Smooth muscle cell (in vitro differentiated cells): ENCODE measurements at regions not wholly inside any gene's neighbourhood (a gene's known extent, or its start where the extent isn't known, plus 50 kb on each side); places are given as distances from the start of the nearest gene placed in this dataset.

Experiments
- DNase-seq: peaks from one replicate; lab custom pipeline; 2025; ENCODE audit not compliant: unreplicated experiment; lab: John Stamatoyannopoulos, UW
- H2AFZ ChIP-seq: fragments of 200-600 bp; sonication (generic); 2 replicates; pipeline ENCODE4 v1.6.0; 2016; ENCODE audit warnings: antibody characterized with exemption, low read depth, mild to moderate bottlenecking
- H3F3A ChIP-seq: fragments of 200-600 bp; sonication (generic); 2 replicates; pipeline ENCODE4 v1.6.0; 2017; ENCODE audit warnings: antibody characterized with exemption, low read depth
- H3K27ac ChIP-seq: fragments of 200-600 bp; sonication (generic); 2 replicates; pipeline ENCODE4 v1.5.1; 2016; ENCODE audit warnings: low read depth, mild to moderate bottlenecking
- H3K27me3 ChIP-seq: fragments of 200-600 bp; sonication (generic); 2 replicates; pipeline ENCODE4 v1.6.1; 2016; ENCODE audit warnings: low read depth, mild to moderate bottlenecking
- H3K36me3 ChIP-seq: fragments of 200-600 bp; sonication (generic); 2 replicates; pipeline ENCODE4 v1.5.1; 2016; ENCODE audit warnings: low read depth
- H3K4me1 ChIP-seq: fragments of 200-600 bp; sonication (generic); 2 replicates; pipeline ENCODE4 v1.5.1; 2016; ENCODE audit warnings: low read depth
- H3K4me2 ChIP-seq: fragments of 200-600 bp; sonication (generic); 2 replicates; pipeline ENCODE4 v1.6.0; 2016; ENCODE audit warnings: mild to moderate bottlenecking
- H3K4me3 ChIP-seq: fragments of 200-600 bp; sonication (generic); 2 replicates; pipeline ENCODE4 v1.5.1; 2016; ENCODE audit warnings: mild to moderate bottlenecking
- H3K79me2 ChIP-seq: fragments of 200-600 bp; sonication (generic); 2 replicates; pipeline ENCODE4 v1.6.0; 2016; ENCODE audit warnings: low read depth, mild to moderate bottlenecking
- H3K9ac ChIP-seq: fragments of 200-600 bp; sonication (generic); 2 replicates; pipeline ENCODE4 v1.6.0; 2016; ENCODE audit warnings: low read depth
- H3K9me3 ChIP-seq: fragments of 200-600 bp; sonication (generic); replicated peaks from 2 replicates; pipeline ENCODE4 v1.5.1; 2016; ENCODE audit warnings: low read depth
- H4K20me1 ChIP-seq: fragments of 200-600 bp; sonication (generic); 2 replicates; pipeline ENCODE4 v1.6.0; 2016; ENCODE audit warnings: low read depth
- CTCF ChIP-seq: fragments of 200-600 bp; sonication (generic); IDR thresholded peaks from 2 replicates; pipeline ENCODE4 v1.5.1; 2017; ENCODE audit warnings: borderline replicate concordance, mild to moderate bottlenecking, antibody characterized with exemption; ENCODE audit not compliant: insufficient read depth, poor library complexity, severe bottlenecking
- WGBS: methylation state at CpG from one replicate; pipeline ENCODE4 v1.1.7; 2016; ENCODE audit warnings: low lambda C conversion rate; 5-methylcytosine and 5-hydroxymethylcytosine counted together

GRCh38 chr6:166768761-166769160 lies 141.7 kb upstream of the RPS6KA2 start:
- 97% methylated on average over 8 of the region's 8 CpGs for WGBS
- no peaks in the 10 kb centered on the region for H4K20me1 ChIP-seq
- H3K79me2 ChIP-seq, result no peaks in the 10 kb centered on the region
- H3K36me3 ChIP-seq, result no peaks in the 10 kb centered on the region
- DNase-seq, result no peak
- H3K4me3 ChIP-seq, result no peak overlapping the region
- peaks cover 7% of the 10 kb centered on the region for H3K27me3 ChIP-seq
- no peak overlapping the region for H3K27ac ChIP-seq
- no peak for TF ChIP-seq CTCF
- H3K4me1 ChIP-seq, result peaks cover 3% of the 10 kb centered on the region
- H3K9me3 ChIP-seq, result no peaks in the 10 kb centered on the region
- H3K9ac ChIP-seq, result no peak overlapping the region
- H3K4me2 ChIP-seq, result no peak overlapping the region
- H3F3A ChIP-seq, result no peaks in the 10 kb centered on the region
- no peak overlapping the region for H2AFZ ChIP-seq

GRCh38 chr6:166767230-166767629 lies 140.2 kb upstream of the RPS6KA2 start:
- Histone ChIP-seq H3K27ac (no peak overlapping the region), H3K4me2 (no peak overlapping the region), H2AFZ (no peak overlapping the region), H3K36me3 (no peaks in the 10 kb centered on the region), H3K9me3 (no peaks in the 10 kb centered on the region), H3K4me1 (peaks cover 3% of the 10 kb centered on the region), H3K79me2 (no peaks in the 10 kb centered on the region), H3F3A (no peaks in the 10 kb centered on the region), H3K27me3 (no peaks in the 10 kb centered on the region), H3K4me3 (no peak overlapping the region), H3K9ac (no peak overlapping the region), H4K20me1 (no peaks in the 10 kb centered on the region)
- no peak for TF ChIP-seq CTCF
- no peak for DNase-seq
- WGBS, result 93% methylated on average over 16 of the region's 16 CpGs

- H3K79me2 ChIP-seq, result no peaks in the 10 kb centered on the region
- no peak overlapping the region for H3K27ac ChIP-seq
- H3K4me3 ChIP-seq, result no peak overlapping the region
- no peaks in the 10 kb centered on the region for H3F3A ChIP-seq
- H3K4me2 ChIP-seq, result no peak overlapping the region
- H3K9ac ChIP-seq, result no peak overlapping the region
- no peaks in the 10 kb centered on the region for H3K36me3 ChIP-seq
- peaks cover 3% of the 10 kb centered on the region for H3K4me1 ChIP-seq
- no peak for DNase-seq
- no peaks in the 10 kb centered on the region for H4K20me1 ChIP-seq
- no peaks in the 10 kb centered on the region for H3K9me3 ChIP-seq
- TF ChIP-seq CTCF, result no peak
- no peak overlapping the region for H2AFZ ChIP-seq
- H3K27me3 ChIP-seq, result no peaks in the 10 kb centered on the region
- 75% methylated on average over 10 of the region's 10 CpGs for WGBS
Observed at GRCh38 chr6:166766769-166767168, 139.7 kb upstream of the RPS6KA2 start.

GRCh38 chr6:166765234-166765541 lies 138.1 kb upstream of the RPS6KA2 start:
- Histone ChIP-seq H3K27me3 (no peaks in the 10 kb centered on the region), H3K4me3 (no peak overlapping the region), H3K4me1 (peaks cover 3% of the 10 kb centered on the region), H3K36me3 (no peaks in the 10 kb centered on the region), H3K9ac (no peak overlapping the region), H3K27ac (no peak overlapping the region), H3F3A (no peaks in the 10 kb centered on the region), H3K4me2 (no peak overlapping the region), H2AFZ (no peak overlapping the region), H3K79me2 (no peaks in the 10 kb centered on the region), H4K20me1 (no peaks in the 10 kb centered on the region), H3K9me3 (no peaks in the 10 kb centered on the region)
- DNase-seq, result no peak
- 94% methylated on average over 8 of the region's 14 CpGs for WGBS
- TF ChIP-seq CTCF, result no peak
